ENCODE measurements at regions not wholly inside any gene's neighbourhood (a gene's known extent, or its start where the extent isn't known, plus 50 kb on each side); places are given as distances from the start of the nearest gene placed in this dataset.
"Not testable (repeated sequence)": the region's sequence is repeated elsewhere in the genome, so short reads cannot be mapped to it uniquely, and the experiment has no call there.

GRCh38 chr9:31585158-31585557, 799.3 kb upstream of the ACO1 start:
- TF ChIP-seq CTCF (IDR thresholded peaks at IDR 0.05): no peak
- no peak for ATAC-seq (ENCODE audit: low FRiP score)
- no peak for DNase-seq (ENCODE audit: low spot score)

- ATAC-seq (ENCODE audit: low FRiP score) (no peak), DNase-seq (ENCODE audit: low spot score) (no peak)
- no peak for TF ChIP-seq CTCF (IDR thresholded peaks at IDR 0.05)
These were observed 797.3 kb upstream of the ACO1 start for GRCh38 chr9:31587146-31587545.

GRCh38 chr9:31588006-31588405, 796.4 kb upstream of the ACO1 start:
- ATAC-seq (ENCODE audit: low FRiP score): no peak

GRCh38 chr9:31588756-31589155, 795.7 kb upstream of the ACO1 start:
- ATAC-seq (ENCODE audit: low FRiP score): no peak
- TF ChIP-seq CTCF (IDR thresholded peaks at IDR 0.05): no peak

More at GRCh38 chr9:31588006-31588405, 796.4 kb upstream of the ACO1 start:
- DNase-seq (ENCODE audit: low spot score): no peak
- TF ChIP-seq CTCF (IDR thresholded peaks at IDR 0.05): no peak

GRCh38 chr9:31590091-31590490, 794.4 kb upstream of the ACO1 start:
- DNase-seq (ENCODE audit: low spot score) (no peak), ATAC-seq (ENCODE audit: low FRiP score) (no peak)
- no peak for TF ChIP-seq CTCF (IDR thresholded peaks at IDR 0.05)

More at GRCh38 chr9:31588756-31589155, 795.7 kb upstream of the ACO1 start:
- no peak for DNase-seq (ENCODE audit: low spot score)

- ATAC-seq (ENCODE audit: low FRiP score); DNase-seq (ENCODE audit: low spot score): not testable (repeated sequence)
These were observed 787.4 kb upstream of the ACO1 start for GRCh38 chr9:31597086-31597485.

GRCh38 chr9:31597977-31598376, 786.5 kb upstream of the ACO1 start:
- ATAC-seq (ENCODE audit: low FRiP score) (no peak), DNase-seq (ENCODE audit: low spot score) (no peak)
- no peak for TF ChIP-seq CTCF (IDR thresholded peaks at IDR 0.05)

GRCh38 chr9:31601666-31602065, 782.8 kb upstream of the ACO1 start:
- ATAC-seq (ENCODE audit: low FRiP score): no peak
- no peak for DNase-seq (ENCODE audit: low spot score)
- TF ChIP-seq CTCF (IDR thresholded peaks at IDR 0.05): no peak
